Dermis microvascular lymphatic vessel endothelial cell (primary cell): ENCODE measurements at regions not wholly inside any gene's neighbourhood (a gene's known extent, or its start where the extent isn't known, plus 50 kb on each side); places are given as distances from the start of the nearest gene placed in this dataset.

Experiments
- DNase-seq, 2 donors: peaks; one replicate each; pipeline versions ENCODE4 v3.0.0 to v3.0.0-alpha.2; 2010; ENCODE audit warnings: low read depth in 2 of 2

GRCh38 chr5:68562308-68562707, 346.8 kb downstream of the PIK3R1 start:
- DNase-seq: peak; percentile 27 to 30

DNA sequence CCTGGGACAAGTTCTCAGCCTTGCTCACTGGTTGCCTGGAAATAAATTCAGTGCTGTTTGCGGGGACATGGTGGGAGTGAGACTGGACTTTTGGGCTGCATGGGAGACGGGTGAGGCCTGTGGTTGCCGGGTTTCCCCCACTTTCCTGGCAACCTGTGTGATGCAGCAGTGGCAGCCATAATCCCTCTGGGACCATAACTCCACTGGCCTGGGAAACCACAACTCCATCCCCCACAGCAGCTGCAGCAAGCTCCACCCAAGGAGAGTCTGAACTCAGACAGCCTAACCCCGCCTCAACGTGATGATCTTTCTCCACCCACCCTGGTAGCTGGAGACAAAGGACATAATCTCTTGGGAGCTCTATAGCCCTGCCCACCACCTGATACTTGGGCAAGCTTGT, 349.9 kb downstream of the PIK3R1 start:
- DNase-seq: no peak

- DNase-seq: no peak
Observed at GRCh38 chr5:68576805-68577204, 361.2 kb downstream of the PIK3R1 start.

GRCh38 chr5:68582284-68582683, 366.7 kb downstream of the PIK3R1 start:
- DNase-seq: no peak

GRCh38 chr5:68587171-68587570, 371.6 kb downstream of the PIK3R1 start:
- DNase-seq: no peak

GRCh38 chr5:68591850-68592249, 376.3 kb downstream of the PIK3R1 start:
- DNase-seq: no peak

- DNase-seq: no peak
Observed at GRCh38 chr5:68592351-68592750, 376.8 kb downstream of the PIK3R1 start.

DNA sequence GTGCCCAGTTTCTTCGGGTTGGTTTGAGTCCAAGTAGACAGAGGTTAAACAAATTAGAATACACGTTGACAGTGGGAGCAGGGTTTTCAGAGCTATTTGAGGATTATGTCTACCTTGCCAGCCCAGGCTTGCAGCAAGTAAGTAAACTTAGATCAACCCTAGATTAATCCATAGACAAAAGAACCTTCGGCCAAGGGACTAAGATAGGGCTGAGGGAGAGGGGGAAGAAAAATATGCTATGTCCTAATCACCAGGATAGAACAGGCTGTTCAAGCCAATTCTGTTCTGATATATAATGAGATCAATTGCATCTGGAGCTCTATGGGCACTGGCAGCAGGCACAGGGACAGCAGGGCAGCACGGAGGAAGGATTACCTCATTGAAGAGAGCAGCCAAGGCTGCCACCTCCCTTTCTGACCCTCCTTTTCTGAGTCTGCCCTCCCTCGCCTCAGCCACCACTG, 377.7 kb downstream of the PIK3R1 start:
- DNase-seq: no peak

DNA sequence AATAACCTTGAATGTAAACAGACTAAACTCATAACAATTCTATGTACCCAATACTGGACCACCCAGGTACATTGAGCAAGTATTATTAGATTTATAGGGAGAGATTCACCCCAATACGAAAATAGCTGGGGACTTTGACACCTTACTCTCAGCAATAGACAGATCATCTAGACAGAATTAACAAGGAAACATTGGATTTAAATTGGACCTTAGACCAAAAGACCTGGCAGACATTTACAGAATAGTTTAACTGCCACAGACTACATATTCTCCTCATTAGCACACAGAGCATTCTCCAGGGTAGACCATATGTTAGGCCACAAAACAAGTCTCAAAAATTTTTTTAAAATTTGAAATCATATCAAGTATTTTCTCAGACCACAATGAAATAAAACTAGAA, 397.4 kb downstream of the PIK3R1 start:
- DNase-seq: no peak

DNA sequence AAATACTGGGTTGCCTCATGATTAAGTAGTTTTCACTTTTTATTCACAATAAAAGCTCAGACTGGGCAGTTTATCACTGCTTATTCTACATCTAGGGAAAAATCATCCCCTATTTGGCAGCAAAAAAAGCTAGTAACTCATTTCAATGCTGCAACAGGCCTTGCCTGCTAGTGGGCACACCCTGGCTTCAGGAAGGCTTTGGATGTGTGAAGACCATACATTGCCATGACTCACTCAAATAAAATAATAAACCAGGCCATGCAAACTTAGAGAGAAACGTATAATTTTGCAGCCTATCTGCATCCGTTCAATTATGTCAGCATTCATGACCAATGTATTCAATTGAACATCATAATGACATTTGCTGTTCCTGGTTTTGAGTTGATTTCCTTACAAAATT, 402.9 kb downstream of the PIK3R1 start:
- DNase-seq: no peak

DNA sequence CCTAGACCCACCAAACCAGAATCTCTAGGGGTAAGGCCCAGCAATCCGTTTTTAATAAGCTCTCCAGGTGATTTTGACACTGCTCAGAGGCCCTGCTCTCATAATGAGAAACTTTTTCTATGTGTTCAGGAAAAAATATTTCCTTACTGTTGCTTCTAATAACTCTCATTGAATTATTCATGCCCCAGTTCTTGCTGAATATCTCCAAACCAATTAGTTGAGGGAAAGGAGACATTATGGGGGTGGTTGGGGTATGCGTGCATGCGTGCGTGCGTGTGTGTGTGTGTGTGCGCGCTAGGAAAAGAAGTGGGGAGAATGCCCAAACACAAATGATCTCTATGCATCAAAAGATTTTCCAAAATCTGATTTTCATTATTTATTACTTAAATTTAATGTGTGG, 411.4 kb downstream of the PIK3R1 start:
- DNase-seq: no peak

DNA sequence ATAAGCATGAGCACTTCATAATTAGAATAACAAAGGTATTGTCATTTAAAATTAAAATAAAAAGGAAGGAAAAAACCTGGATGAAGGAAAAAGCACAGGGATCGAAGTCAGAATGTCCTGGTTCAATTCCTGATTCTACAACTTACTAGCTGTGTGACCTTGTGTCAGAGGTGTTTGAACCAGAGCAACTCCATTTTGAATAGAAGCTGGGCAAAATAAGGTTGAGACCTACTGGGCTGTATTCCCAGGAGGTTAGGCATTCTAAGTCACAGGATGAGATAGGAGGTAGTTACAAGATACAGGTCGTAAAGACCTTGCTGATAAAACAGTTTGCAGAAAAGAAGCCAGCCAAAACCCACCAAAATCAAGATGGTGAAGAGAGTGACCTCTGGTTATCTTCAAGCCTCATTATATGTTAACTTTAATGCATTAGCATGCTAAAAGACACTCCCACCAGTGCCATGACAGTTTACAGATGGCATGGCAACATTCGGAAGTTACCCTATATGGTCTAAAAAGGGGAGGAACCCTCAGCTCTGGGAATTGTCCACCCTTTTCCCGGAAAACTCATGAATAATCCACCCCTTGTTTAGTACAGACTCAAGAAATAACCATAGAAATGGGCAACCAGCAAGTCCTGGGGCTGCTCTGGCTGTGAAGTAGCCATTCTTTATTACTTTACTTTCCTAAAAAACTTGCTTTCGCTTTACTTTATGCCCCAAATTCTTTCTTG, 412.7 kb downstream of the PIK3R1 start:
- DNase-seq: no peak

DNA sequence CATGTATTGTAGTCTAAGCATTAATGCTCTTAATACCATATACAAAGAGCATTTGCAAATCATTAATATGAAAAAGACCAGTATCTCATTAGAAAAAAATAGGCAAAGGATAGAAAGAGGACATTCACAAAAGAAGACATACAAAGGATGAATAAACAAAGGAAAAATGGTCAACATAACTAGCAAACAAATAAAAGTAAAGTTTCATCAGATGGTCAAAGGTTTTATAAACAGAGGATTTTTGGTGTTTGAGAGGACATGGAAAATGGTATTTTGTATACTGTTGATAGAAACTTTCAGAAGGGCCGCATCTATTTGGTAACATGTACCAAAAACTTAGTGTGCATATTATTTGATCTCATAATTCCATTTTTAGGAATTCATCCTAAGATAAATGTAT, 414.8 kb downstream of the PIK3R1 start:
- no peak for DNase-seq

GRCh38 chr5:68631884-68632283, 416.3 kb downstream of the PIK3R1 start:
- DNase-seq: no peak

GRCh38 chr5:68641211-68641610, 425.7 kb downstream of the PIK3R1 start:
- no peak for DNase-seq

DNA sequence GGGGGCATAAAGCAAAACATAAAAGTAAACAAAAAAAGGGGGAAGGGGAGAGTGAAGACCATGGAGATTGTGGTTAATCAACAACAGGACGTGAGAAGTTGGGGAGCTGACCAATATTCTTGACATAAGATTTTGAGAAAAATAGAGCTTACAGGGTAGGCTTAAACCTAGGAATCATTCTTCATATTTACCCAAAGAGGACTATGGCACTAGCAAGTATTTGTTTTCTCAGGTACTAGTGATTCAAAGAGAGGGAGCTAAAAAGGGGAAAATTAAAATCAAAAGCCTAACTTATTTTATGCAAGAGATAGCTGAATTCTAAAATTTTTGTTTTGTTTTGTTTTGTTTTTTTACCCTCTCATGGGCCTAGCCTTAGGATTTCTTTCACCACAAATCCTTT, 427.5 kb downstream of the PIK3R1 start:
- no peak for DNase-seq

DNA sequence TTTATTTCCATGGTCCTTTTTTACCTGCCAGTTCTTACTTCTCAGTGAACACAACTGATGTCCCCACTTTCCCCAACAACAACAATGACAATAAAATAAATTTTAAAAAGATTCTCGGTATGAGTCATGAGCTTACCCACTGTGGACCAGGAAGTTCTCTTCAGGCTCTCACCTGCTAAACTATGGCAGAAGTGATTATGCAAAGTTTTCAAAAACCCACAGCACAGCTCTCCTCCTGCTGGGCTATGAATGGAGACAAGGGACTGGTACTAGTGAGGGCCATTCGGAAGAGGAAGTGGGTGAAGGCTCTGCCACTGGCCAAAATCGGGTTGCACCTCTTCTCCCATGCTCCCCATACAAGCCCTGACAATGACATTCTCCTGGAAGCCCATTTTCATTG, 429.4 kb downstream of the PIK3R1 start:
- DNase-seq: no peak

- no peak for DNase-seq
Observed at GRCh38 chr5:68646144-68646543, 430.6 kb downstream of the PIK3R1 start.

GRCh38 chr5:68647743-68648142, 432.2 kb downstream of the PIK3R1 start:
- DNase-seq: no peak

DNA sequence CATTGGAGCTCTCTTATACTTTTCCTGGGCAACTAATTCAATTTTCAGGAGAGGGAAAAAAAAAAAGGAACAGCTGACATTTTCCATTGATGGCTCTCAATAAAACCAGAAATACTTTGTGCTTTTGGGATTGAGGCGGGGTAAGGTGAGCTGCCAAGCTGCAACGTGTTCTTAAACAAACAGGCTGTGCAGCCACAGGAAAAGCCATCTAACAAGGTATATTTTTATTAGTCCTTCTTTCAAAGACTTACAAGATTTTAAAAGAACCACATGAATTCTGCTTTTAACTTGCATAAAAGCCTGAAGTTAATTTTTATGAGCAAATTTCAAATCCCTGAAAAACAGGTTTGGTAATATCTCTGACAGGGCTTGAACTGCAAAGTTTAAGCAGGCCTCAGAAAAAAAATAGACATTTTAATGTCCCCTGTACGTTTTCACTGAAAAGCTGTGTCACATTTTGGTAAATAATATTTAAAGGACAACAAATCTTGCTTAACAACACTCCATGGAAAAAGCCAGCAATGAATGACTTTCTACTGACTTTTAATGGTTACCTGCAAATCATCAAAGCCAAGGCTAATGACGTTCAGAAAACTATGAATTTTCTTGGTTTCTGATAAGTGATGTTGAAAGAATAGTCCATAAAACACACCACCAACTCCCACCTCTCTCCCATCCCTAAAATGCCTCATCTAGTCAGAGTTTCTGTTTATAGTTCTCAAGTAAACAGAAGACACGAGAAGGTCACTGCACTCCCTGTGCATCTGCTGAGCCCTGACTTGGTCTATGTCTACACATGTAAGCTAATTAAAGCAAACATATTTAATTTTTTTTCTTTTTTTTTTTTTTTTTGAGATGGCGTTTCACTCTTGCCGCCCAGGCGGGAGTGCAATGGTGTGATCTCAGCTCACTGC, 433.6 kb downstream of the PIK3R1 start:
- DNase-seq: no peak

- DNase-seq: no peak
Observed at GRCh38 chr5:68652534-68652965, 437.0 kb downstream of the PIK3R1 start.

DNA sequence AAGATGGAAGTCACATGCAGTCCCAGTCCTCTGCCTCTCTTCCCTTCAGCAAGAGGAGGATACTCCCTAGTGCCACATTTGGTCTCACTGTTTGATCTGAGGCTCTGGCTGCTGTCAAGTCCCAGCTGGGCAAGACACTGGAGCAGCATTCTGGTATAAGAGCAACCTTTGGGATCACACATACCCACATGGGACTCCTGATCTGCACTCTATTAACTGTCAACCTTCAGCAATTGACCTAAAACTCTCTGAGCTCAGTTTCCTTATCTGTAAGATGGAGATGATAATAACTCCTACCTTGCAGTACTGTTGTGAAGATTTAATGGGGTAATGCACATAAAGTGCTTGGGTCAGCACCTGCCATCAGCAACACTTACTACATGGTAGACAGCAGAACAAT, 437.9 kb downstream of the PIK3R1 start:
- no peak for DNase-seq
